K562 (cell line): ENCODE measurements at regions not wholly inside any gene's neighbourhood (a gene's known extent, or its start where the extent isn't known, plus 50 kb on each side); places are given as distances from the start of the nearest gene placed in this dataset.

Experiments used
- ATAC-seq: fragments of 200-7000 bp; cut with Tn5 transposase; 3 replicates; pipeline ENCODE4 v1.9.1; 2020; ENCODE audit warnings: moderate library complexity
- BruUV-seq: library from RNA; stranded (reverse); fragments of 400-500 nt; replicated peaks from 2 replicates; lab custom pipeline; 2021; lab: Mats Ljungman, UMichigan
- CTCF ChIA-PET: fragments of 300-600 bp; formaldehyde crosslinking; extraction: SDS; loops from one replicate; lab custom pipeline; 2021; ENCODE audit warnings: low intra/inter-chr PET ratio; lab: Yijun Ruan, JAX
- POLR2A ChIA-PET: fragments of 300-600, 350-650 bp; sonication (Branson Sonifier 250); formaldehyde crosslinking; extraction: SDS; loops from one replicate; lab custom pipeline; 2021; ENCODE audit warnings: antibody characterized with exemption, inconsistent platforms; lab: Yijun Ruan, JAX
- DNase-seq, 4 experiments: peaks; one replicate each; pipeline versions ENCODE4 v3.0.0 to v3.0.0-alpha.2; 2011 to 2018; ENCODE audit warnings: low spot score in 3 of 4, mixed read lengths in 3 of 4; ENCODE audit errors: extremely low read depth in 1 of 4
- FAIRE-seq: peaks from 2 replicates; lab custom pipeline; 2011; peaks lifted over from hg19 to GRCh38; lab: Jason Lieb, UNC
- H2AFZ ChIP-seq: 2 replicates; pipeline ENCODE4 v1.6.0; 2011; ENCODE audit warnings: low read depth, low read length, control low read depth, inconsistent platforms
- H3K27ac ChIP-seq: fragments of 200-600 bp; 3 replicates; pipeline ENCODE4 v1.8.0; 2011; ENCODE audit warnings: low read depth, mild to moderate bottlenecking, control low read depth, inconsistent platforms, low read length, moderate library complexity, mixed read lengths; ENCODE audit errors: extremely low read depth
- H3K27me3 ChIP-seq, 2 experiments: fragments of 300-600 bp in 1 of 2; 2 replicates in 1 of 2; 3 replicates in 1 of 2; pipeline versions ENCODE4 v1.6.0 to v1.8.0; 2011; ENCODE audit warnings: inconsistent platforms in 2 of 2, low read length in 2 of 2, mild to moderate bottlenecking in 1 of 2, mixed read lengths in 1 of 2, moderate library complexity in 1 of 2; ENCODE audit not compliant: control insufficient read depth in 2 of 2, insufficient read depth in 2 of 2
- H3K36me3 ChIP-seq: fragments of 300-600 bp; 3 replicates; pipeline ENCODE4 v1.8.0; 2011; ENCODE audit warnings: mild to moderate bottlenecking, low read length, inconsistent platforms; ENCODE audit not compliant: control insufficient read depth, insufficient read depth
- H3K4me1 ChIP-seq, 2 experiments: fragments of 200-600 bp in 1 of 2; replicated peaks in 1 of 2; 2 replicates in 1 of 2; 3 replicates in 1 of 2; pipeline versions ENCODE4 v1.5.1 to v1.8.0; 2011; ENCODE audit warnings: inconsistent platforms in 2 of 2, low read length in 2 of 2, mild to moderate bottlenecking in 1 of 2, mixed read lengths in 1 of 2, moderate library complexity in 1 of 2; ENCODE audit not compliant: control insufficient read depth in 2 of 2, insufficient read depth in 2 of 2
- H3K4me2 ChIP-seq: 2 replicates; pipeline ENCODE4 v1.6.1; 2011; ENCODE audit warnings: low read length, control low read depth, inconsistent platforms, mixed read lengths; ENCODE audit not compliant: insufficient read depth
- H3K4me3 ChIP-seq: fragments of 200-600 bp; sonication (generic), shearing (Covaris generic); 2 replicates; pipeline ENCODE4 v1.5.1; 2016; ENCODE audit warnings: control low read depth, inconsistent platforms
- H3K79me2 ChIP-seq: fragments of 200-600 bp; 3 replicates; pipeline ENCODE4 v1.8.0; 2011; ENCODE audit warnings: low read length, inconsistent platforms; ENCODE audit not compliant: control insufficient read depth, insufficient read depth
- H3K9ac ChIP-seq, 2 experiments: 2 replicates each; pipeline versions ENCODE4 v1.6.0 to v1.6.1; 2011; ENCODE audit warnings: low read depth in 2 of 2, low read length in 2 of 2, control low read depth in 1 of 2, inconsistent platforms in 1 of 2, mild to moderate bottlenecking in 1 of 2, mixed read lengths in 1 of 2; ENCODE audit not compliant: insufficient read depth in 1 of 2
- H3K9me1 ChIP-seq: one replicate; pipeline ENCODE4 v1.6.0; 2011; ENCODE audit warnings: inconsistent platforms, mild to moderate bottlenecking, low read length, moderate library complexity; ENCODE audit not compliant: control insufficient read depth, insufficient read depth
- H3K9me3 ChIP-seq: replicated peaks from 2 replicates; pipeline ENCODE4 v1.5.1; 2011; ENCODE audit warnings: low read depth, low read length, inconsistent platforms; ENCODE audit not compliant: control insufficient read depth, insufficient read depth
- H4K20me1 ChIP-seq: replicated peaks from 2 replicates; pipeline ENCODE4 v1.6.1; 2011; ENCODE audit warnings: low read length, inconsistent platforms, mixed read lengths; ENCODE audit not compliant: control insufficient read depth, insufficient read depth
- BMI1 ChIP-seq: fragments of 150-350 bp; IDR thresholded peaks from 2 replicates; pipeline ENCODE4 v1.6.1; 2014; ENCODE audit warnings: low read length
- BRF1 ChIP-seq: IDR thresholded peaks from 3 replicates; pipeline ENCODE4 v1.6.1; 2011; ENCODE audit warnings: borderline replicate concordance, mild to moderate bottlenecking; ENCODE audit not compliant: insufficient read length; ENCODE audit errors: extremely low read depth
- CHD1 ChIP-seq: fragments of 200-600 bp; sonication (generic); IDR thresholded peaks from one replicate; pipeline ENCODE4 v1.6.1; 2012; ENCODE audit warnings: mild to moderate bottlenecking, moderate library complexity, low read length, inconsistent platforms
- DPF2 ChIP-seq: fragments of 450-650 bp; IDR thresholded peaks from 2 replicates; pipeline ENCODE4 v1.6.1; 2016
- ESRRB ChIP-seq: fragments of 250-450 bp; sonication (Bioruptor Pico); IDR thresholded peaks from 2 replicates; pipeline ENCODE4 v1.5.0; 2020; ENCODE audit warnings: mild to moderate bottlenecking, moderate library complexity, borderline replicate concordance
- ETV5 ChIP-seq: sonication (generic); formaldehyde crosslinking; IDR thresholded peaks from 2 replicates; pipeline ENCODE4 v1.4.0; 2020; ENCODE audit warnings: low read depth, mild to moderate bottlenecking, missing genetic modification reagents
- MBD2 ChIP-seq: sonication (generic); IDR thresholded peaks from 2 replicates; pipeline ENCODE4 v1.6.1; 2016; ENCODE audit warnings: low read depth, borderline replicate concordance
- WHSC1 ChIP-seq: IDR thresholded peaks from one replicate; pipeline ENCODE4 v1.6.1; 2012; ENCODE audit warnings: low read length, control low read depth, inconsistent platforms
- ZKSCAN1 ChIP-seq: fragments of 150-350 bp; IDR thresholded peaks from 2 replicates; pipeline ENCODE4 v1.6.1; 2016; ENCODE audit warnings: low read depth, low read length
- ZNF224 ChIP-seq: sonication (generic); formaldehyde crosslinking; IDR thresholded peaks from 2 replicates; pipeline ENCODE4 v1.8.0; 2022; ENCODE audit warnings: mild to moderate bottlenecking, missing genetic modification reagents
- ZNF584 ChIP-seq: fragments of 200-800 bp; sonication (Bioruptor generic); IDR thresholded peaks from 2 replicates; pipeline ENCODE4 v1.6.1; 2016; ENCODE audit warnings: low read depth, mild to moderate bottlenecking, missing genetic modification characterization, missing compliant biosample characterization
- WGBS: fragments of 100-300 bp; shearing (Covaris generic); methylation state at CpG from one replicate; pipeline ENCODE4 v1.1.6; 2016; ENCODE audit warnings: low coverage, mixed read lengths; ENCODE audit not compliant: insufficient coverage; ENCODE audit errors: missing lambda C conversion rate; 5-methylcytosine and 5-hydroxymethylcytosine counted together
- in situ Hi-C: fragments of 300-500 bp; cut with MboI; formaldehyde crosslinking; loops from 4 replicates; pipeline ENCODE4 v1.15.0; 2018; ENCODE audit warnings: inconsistent platforms, mixed read lengths
- intact Hi-C: fragments of 100-400 bp; cut with micrococcal nuclease; formaldehyde crosslinking; loops from 2 replicates; pipeline ENCODE4 v1.14.2; 2022
- TF ChIP-seq, protein P1 (sequence below), 2 experiments: fragments of 150-350 bp in 1 of 2; IDR thresholded peaks; 2 replicates each; pipeline ENCODE4 v1.6.1; 2012 to 2016; ENCODE audit warnings: low read depth in 2 of 2, low read length in 2 of 2, mild to moderate bottlenecking in 1 of 2, moderate library complexity in 1 of 2

DNA sequence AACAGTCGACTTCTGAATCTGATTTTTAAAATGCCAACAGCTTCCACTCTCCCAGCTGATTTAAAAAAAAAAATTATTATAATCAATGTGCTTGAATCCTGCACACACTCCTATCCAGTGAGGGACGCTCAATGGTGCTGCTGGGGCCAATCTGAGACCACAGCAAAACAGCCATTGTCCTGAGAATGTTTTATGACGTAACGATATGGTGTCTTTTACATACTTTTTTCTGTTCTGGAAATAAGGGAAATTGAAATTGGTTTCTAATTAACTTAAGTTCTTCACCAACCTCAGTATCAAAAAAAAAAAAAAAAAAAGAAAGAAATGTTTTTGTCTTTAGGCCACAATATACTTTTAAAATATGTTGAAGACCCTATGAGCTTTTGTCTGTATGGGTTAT, 66.1 kb upstream of the SOX1 start:
- ATAC-seq = no peak
- no peak for FAIRE-seq
- no peak for DNase-seq
- ChIA-PET CTCF (no interaction called here), POLR2A (no interaction called here)
- no peaks in the 10 kb centered on the region; a peak in 1 of 5 replicates for H3K27me3 ChIP-seq
- no peak overlapping the region for H3K4me2 ChIP-seq
- no peak overlapping the region for H3K9ac ChIP-seq
- no peaks in the 10 kb centered on the region for H3K4me1 ChIP-seq
- no peak overlapping the region for H3K27ac ChIP-seq
- no peaks in the 10 kb centered on the region for H3K36me3 ChIP-seq
- no TSS peak for BruUV-seq
- no peaks in the 10 kb centered on the region for H3K79me2 ChIP-seq
- H2AFZ ChIP-seq = no peak overlapping the region
- H3K4me3 ChIP-seq = no peak overlapping the region
- no peaks in the 10 kb centered on the region for H3K9me1 ChIP-seq
- TF ChIP-seq BRF1 = no peak
- no peak for TF ChIP-seq ESRRB (CRISPR knock-in tag)
- TF ChIP-seq ZNF584 (CRISPR knock-in tag) = no peak
- no peak for TF ChIP-seq ZKSCAN1
- TF ChIP-seq MBD2 = no peak
- no peak for TF ChIP-seq ZNF224
- no peak for TF ChIP-seq DPF2
- TF ChIP-seq, protein P1, sequence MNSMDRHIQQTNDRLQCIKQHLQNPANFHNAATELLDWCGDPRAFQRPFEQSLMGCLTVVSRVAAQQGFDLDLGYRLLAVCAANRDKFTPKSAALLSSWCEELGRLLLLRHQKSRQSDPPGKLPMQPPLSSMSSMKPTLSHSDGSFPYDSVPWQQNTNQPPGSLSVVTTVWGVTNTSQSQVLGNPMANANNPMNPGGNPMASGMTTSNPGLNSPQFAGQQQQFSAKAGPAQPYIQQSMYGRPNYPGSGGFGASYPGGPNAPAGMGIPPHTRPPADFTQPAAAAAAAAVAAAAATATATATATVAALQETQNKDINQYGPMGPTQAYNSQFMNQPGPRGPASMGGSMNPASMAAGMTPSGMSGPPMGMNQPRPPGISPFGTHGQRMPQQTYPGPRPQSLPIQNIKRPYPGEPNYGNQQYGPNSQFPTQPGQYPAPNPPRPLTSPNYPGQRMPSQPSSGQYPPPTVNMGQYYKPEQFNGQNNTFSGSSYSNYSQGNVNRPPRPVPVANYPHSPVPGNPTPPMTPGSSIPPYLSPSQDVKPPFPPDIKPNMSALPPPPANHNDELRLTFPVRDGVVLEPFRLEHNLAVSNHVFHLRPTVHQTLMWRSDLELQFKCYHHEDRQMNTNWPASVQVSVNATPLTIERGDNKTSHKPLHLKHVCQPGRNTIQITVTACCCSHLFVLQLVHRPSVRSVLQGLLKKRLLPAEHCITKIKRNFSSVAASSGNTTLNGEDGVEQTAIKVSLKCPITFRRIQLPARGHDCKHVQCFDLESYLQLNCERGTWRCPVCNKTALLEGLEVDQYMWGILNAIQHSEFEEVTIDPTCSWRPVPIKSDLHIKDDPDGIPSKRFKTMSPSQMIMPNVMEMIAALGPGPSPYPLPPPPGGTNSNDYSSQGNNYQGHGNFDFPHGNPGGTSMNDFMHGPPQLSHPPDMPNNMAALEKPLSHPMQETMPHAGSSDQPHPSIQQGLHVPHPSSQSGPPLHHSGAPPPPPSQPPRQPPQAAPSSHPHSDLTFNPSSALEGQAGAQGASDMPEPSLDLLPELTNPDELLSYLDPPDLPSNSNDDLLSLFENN (IDR thresholded peaks at IDR 0.05; ENCODE audit: low read depth in 2 of 2, low read length in 2 of 2) = no peak
- no peak for TF ChIP-seq CHD1
- TF ChIP-seq ETV5 (CRISPR knock-in tag) = no peak
- no peak for TF ChIP-seq BMI1
- TF ChIP-seq WHSC1 = no peak
- in situ Hi-C loops = no loop called here
- 0% methylated on average over 3 of the region's 4 CpGs for WGBS
- H4K20me1 ChIP-seq = no peaks in the 10 kb centered on the region
- no peaks in the 10 kb centered on the region for H3K9me3 ChIP-seq
- intact Hi-C loops = no loop called here
